ENCODE measurements at regions not wholly inside any gene's neighbourhood (a gene's known extent, or its start where the extent isn't known, plus 50 kb on each side); places are given as distances from the start of the nearest gene placed in this dataset.

- dilution Hi-C loops (cut with HindIII; ENCODE audit: low sequenced_read_pairs, unreplicated experiment) (no loop called here), intact Hi-C loops (cut with micrococcal nuclease) (no loop called here), in situ Hi-C loops (cut with MboI; ENCODE audit: low sequenced_read_pairs) (no loop called here)
- H4K20me1 ChIP-seq (ENCODE audit: insufficient read depth, low read length) = no peaks in the 10 kb centered on the region
- H2BK20ac ChIP-seq (ENCODE audit: low read depth, low read length) = no peak overlapping the region
- no peak overlapping the region for H4K8ac ChIP-seq (ENCODE audit: low read depth in 2 of 2, low read length in 2 of 2)
- DNase-seq = no peak
- ATAC-seq (ENCODE audit: low read depth) = no peak
- no peaks in the 10 kb centered on the region for H3K27me3 ChIP-seq (ENCODE audit: control insufficient read depth, insufficient read depth, low read length)
- WGBS, 2 experiments (ENCODE audit: extremely low coverage in 2 of 2, insufficient read length in 1 of 2) = no CpG with 5 or more reads among the region's 8 CpGs
- H4K5ac ChIP-seq (ENCODE audit: low read depth, low read length) = no peak overlapping the region
- H2BK5ac ChIP-seq (ENCODE audit: low read depth, low read length, poor library complexity, severe bottlenecking) = no peak overlapping the region
- no peak overlapping the region for H2AK9ac ChIP-seq (replicated peaks; ENCODE audit: low read depth, low read length, poor library complexity)
- H3K4me2 ChIP-seq (ENCODE audit: low read depth, low read length) = no peak overlapping the region
- H2AK5ac ChIP-seq (ENCODE audit: low read depth, low read length) = no peak overlapping the region
- H3K4me1 ChIP-seq (ENCODE audit: control insufficient read depth, insufficient read depth, low read length) = no peaks in the 10 kb centered on the region
- H4K91ac ChIP-seq (ENCODE audit: insufficient read depth, low read depth, low read length) = no peak overlapping the region
- no peaks in the 10 kb centered on the region; the same call in 1 of the 2 replicates for H3K9me3 ChIP-seq (ENCODE audit: control insufficient read depth, insufficient read depth, low read length)
- H3K18ac ChIP-seq (ENCODE audit: low read depth, low read length) = no peak overlapping the region
- H3K27ac ChIP-seq (ENCODE audit: insufficient read depth, low read length) = no peak overlapping the region
- no peak overlapping the region for H2BK120ac ChIP-seq (ENCODE audit: low read depth, low read length)
- H3K9ac ChIP-seq (ENCODE audit: low read depth, low read length) = no peak overlapping the region
- H3K4ac ChIP-seq (ENCODE audit: low read depth, low read length) = no peak overlapping the region
- H2AFZ ChIP-seq (replicated peaks; ENCODE audit: low read length, poor library complexity) = no peak overlapping the region
- BruUV-seq (replicated peaks) = no TSS peak
- POLR2A ChIA-PET (ENCODE audit: unreplicated experiment) = no interaction called here
- H3K23ac ChIP-seq (ENCODE audit: low read depth, low read length) = no peak overlapping the region
- no peak overlapping the region for H2BK15ac ChIP-seq (ENCODE audit: low read depth, low read length)
- no peak overlapping the region for H3K14ac ChIP-seq (replicated peaks; ENCODE audit: low read depth, low read length)
- H3K56ac ChIP-seq (ENCODE audit: extremely low read depth, insufficient read depth, low read length) = no peak overlapping the region
- no peaks in the 10 kb centered on the region for H3K36me3 ChIP-seq (ENCODE audit: control insufficient read depth, insufficient read depth, low read length)
- H3K4me3 ChIP-seq (ENCODE audit: insufficient read depth, low read depth, low read length) = no peak overlapping the region
- CTCF ChIA-PET = no interaction called here
- TF ChIP-seq SMC3 (IDR thresholded peaks at IDR 0.05; ENCODE audit: low read depth, low read length) (no peak), CHD1 (IDR thresholded peaks at IDR 0.05; ENCODE audit: low read depth, low read length) (no peak), ELK1 (IDR thresholded peaks at IDR 0.05; ENCODE audit: borderline replicate concordance, low read depth, low read length) (no peak), NFE2L2 (IDR thresholded peaks at IDR 0.05; ENCODE audit: low read depth, low read length) (no peak), POLR2A (IDR thresholded peaks at IDR 0.05; ENCODE audit: low read depth, low read length) (no peak), MXI1 (IDR thresholded peaks at IDR 0.05; ENCODE audit: borderline replicate concordance, low read depth, low read length) (no peak), CEBPB (IDR thresholded peaks at IDR 0.05; ENCODE audit: low read depth, low read length) (no peak), MAZ (IDR thresholded peaks at IDR 0.05; ENCODE audit: borderline replicate concordance, low read depth, low read length) (no peak), RAD21 (IDR thresholded peaks at IDR 0.05; ENCODE audit: low read length) (no peak), BHLHE40 (IDR thresholded peaks at IDR 0.05; ENCODE audit: low read depth, low read length) (no peak), RFX5 (IDR thresholded peaks at IDR 0.05; ENCODE audit: low read depth, low read length) (no peak), USF2 (IDR thresholded peaks at IDR 0.05; ENCODE audit: low read depth, low read length) (no peak), CTCF (conservative IDR thresholded peaks at IDR 0.05; ENCODE audit: low read depth, low read length) (no peak), FOS (IDR thresholded peaks at IDR 0.05; ENCODE audit: low read depth, low read length) (no peak), MAFK (IDR thresholded peaks at IDR 0.05; ENCODE audit: low read depth, low read length) (no peak), RCOR1 (IDR thresholded peaks at IDR 0.05; ENCODE audit: insufficient replicate concordance, low read length) (no peak)
- H3K9me1 ChIP-seq (ENCODE audit: insufficient read depth, low read length) = no peaks in the 10 kb centered on the region
- no peaks in the 10 kb centered on the region for H3K79me1 ChIP-seq (ENCODE audit: low read depth in 1 of 2, low read length in 2 of 2)
These were observed 913.5 kb downstream of the TDRD15 start for GRCh38 chr2:22037274-22037673.

Measured in IMR-90 (cell line).